Esophagus muscularis mucosa (tissue), 4 donors: ENCODE measurements at regions not wholly inside any gene's neighbourhood (a gene's known extent, or its start where the extent isn't known, plus 50 kb on each side); places are given as distances from the start of the nearest gene placed in this dataset.
A peak's percentile ranks its signal among the peaks of the same experiment; 100 is the strongest.

Source experiments
- DNase-seq: peaks from one replicate; pipeline ENCODE4 v3.0.0-alpha.2; 2017; ENCODE audit errors: extremely low spot score
- H3K27ac ChIP-seq, 4 donors: fragments of 200-600 bp; sonication (generic); replicated peaks in 1 of 4; 1 replicate in 3 of 4; 2 replicates in 1 of 4; pipeline ENCODE4 v1.5.1; 2016 to 2019; ENCODE audit warnings: mild to moderate bottlenecking in 1 of 4
- H3K27me3 ChIP-seq, 4 donors: fragments of 200-600 bp; sonication (generic); one replicate each; pipeline versions ENCODE4 v1.5.1 to v1.6.0; 2016 to 2019
- H3K36me3 ChIP-seq, 4 donors: fragments of 200-600 bp; sonication (generic); one replicate each; pipeline ENCODE4 v1.5.1; 2016 to 2019
- H3K4me1 ChIP-seq, 4 donors: fragments of 200-600 bp; sonication (generic); one replicate each; pipeline ENCODE4 v1.5.1; 2016 to 2019
- H3K4me3 ChIP-seq, 4 donors: fragments of 200-600 bp; sonication (generic); 1 replicate in 2 of 4; 2 replicates in 2 of 4; pipeline ENCODE4 v1.5.1; 2016 to 2019; ENCODE audit warnings: mild to moderate bottlenecking in 4 of 4, moderate library complexity in 1 of 4
- H3K9me3 ChIP-seq, 4 donors: fragments of 200-600 bp; sonication (generic); 1 replicate in 3 of 4; 2 replicates in 1 of 4; pipeline ENCODE4 v1.5.1; 2016 to 2019
- EP300 ChIP-seq: sonication (generic); formaldehyde crosslinking; IDR thresholded peaks from one replicate; pipeline ENCODE4 v1.6.1; 2017; ENCODE audit warnings: antibody characterized with exemption
- POLR2A ChIP-seq: fragments of 450-650 bp; IDR thresholded peaks from one replicate; pipeline ENCODE4 v1.6.1; 2017; ENCODE audit warnings: antibody characterized with exemption, moderate library complexity, mild to moderate bottlenecking, low read depth
- POLR2AphosphoS5 ChIP-seq, 2 donors: sonication (generic); formaldehyde crosslinking; IDR thresholded peaks; one replicate each; pipeline ENCODE4 v1.6.1; 2017; ENCODE audit warnings: antibody characterized with exemption in 2 of 2
- WGBS: methylation state at CpG from one replicate; pipeline ENCODE4 v1.1.5; 2018; 5-methylcytosine and 5-hydroxymethylcytosine counted together
- intact Hi-C: fragments of 100-400 bp; cut with DNase I; formaldehyde crosslinking; loops from one replicate; pipeline ENCODE4 v1.15.1; 2023
- TF ChIP-seq, protein P1 (sequence below), 3 experiments: fragments of 200-600 bp in 2 of 3; fragments of 450-650 bp in 1 of 3; sonication (generic) in 2 of 3; IDR thresholded peaks; one replicate each; pipeline ENCODE4 v1.5.1; 2017 to 2019; ENCODE audit warnings: antibody characterized with exemption in 3 of 3, mild to moderate bottlenecking in 2 of 3, moderate library complexity in 1 of 3

DNA sequence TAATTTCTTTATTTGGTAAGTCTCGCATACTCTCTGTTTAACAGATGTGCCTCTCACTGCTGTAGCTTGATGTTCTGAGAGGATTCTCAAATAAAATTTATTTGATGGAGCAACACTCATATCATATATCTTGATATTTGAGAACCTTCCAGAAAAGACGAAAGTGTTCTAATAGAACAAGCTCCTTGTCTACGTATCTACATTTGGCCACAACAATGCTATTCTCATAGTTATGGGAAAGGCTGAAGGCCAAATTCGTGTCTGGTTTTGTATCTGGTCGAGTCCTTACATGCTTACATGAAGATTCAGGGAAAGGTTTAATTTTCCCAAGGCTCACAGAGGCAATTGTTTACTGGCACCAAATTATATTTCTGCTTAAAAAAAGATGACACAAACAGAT, 186.7 kb upstream of the SLC38A2 start:
- TF ChIP-seq EP300, result no peak
- TF ChIP-seq POLR2A, result no peak
- TF ChIP-seq POLR2AphosphoS5 (IDR thresholded peaks at IDR 0.05), result no peak
- TF ChIP-seq, protein P1, sequence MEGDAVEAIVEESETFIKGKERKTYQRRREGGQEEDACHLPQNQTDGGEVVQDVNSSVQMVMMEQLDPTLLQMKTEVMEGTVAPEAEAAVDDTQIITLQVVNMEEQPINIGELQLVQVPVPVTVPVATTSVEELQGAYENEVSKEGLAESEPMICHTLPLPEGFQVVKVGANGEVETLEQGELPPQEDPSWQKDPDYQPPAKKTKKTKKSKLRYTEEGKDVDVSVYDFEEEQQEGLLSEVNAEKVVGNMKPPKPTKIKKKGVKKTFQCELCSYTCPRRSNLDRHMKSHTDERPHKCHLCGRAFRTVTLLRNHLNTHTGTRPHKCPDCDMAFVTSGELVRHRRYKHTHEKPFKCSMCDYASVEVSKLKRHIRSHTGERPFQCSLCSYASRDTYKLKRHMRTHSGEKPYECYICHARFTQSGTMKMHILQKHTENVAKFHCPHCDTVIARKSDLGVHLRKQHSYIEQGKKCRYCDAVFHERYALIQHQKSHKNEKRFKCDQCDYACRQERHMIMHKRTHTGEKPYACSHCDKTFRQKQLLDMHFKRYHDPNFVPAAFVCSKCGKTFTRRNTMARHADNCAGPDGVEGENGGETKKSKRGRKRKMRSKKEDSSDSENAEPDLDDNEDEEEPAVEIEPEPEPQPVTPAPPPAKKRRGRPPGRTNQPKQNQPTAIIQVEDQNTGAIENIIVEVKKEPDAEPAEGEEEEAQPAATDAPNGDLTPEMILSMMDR (IDR thresholded peaks at IDR 0.05), result no peak
- Histone ChIP-seq H3K4me3 (no peak overlapping the region), H3K9me3 (no peaks in the 10 kb centered on the region), H3K27ac (peak overlapping the region in 3 of 4 donors; percentile 2 to 22 (median 11)), H3K27me3 (no peaks in the 10 kb centered on the region), H3K4me1 (peaks cover 11 to 39% (median 21%) of the 10 kb centered on the region in 4 donors), H3K36me3 (no peaks in the 10 kb centered on the region)
- WGBS, result 64% methylated on average over 5 of the region's 5 CpGs
- no peak for DNase-seq
- intact Hi-C loops, result loop anchor here (10.0 kb wide), 1 partner anchor 175 kb away; no protein-coding TSS in a partner anchor

DNA sequence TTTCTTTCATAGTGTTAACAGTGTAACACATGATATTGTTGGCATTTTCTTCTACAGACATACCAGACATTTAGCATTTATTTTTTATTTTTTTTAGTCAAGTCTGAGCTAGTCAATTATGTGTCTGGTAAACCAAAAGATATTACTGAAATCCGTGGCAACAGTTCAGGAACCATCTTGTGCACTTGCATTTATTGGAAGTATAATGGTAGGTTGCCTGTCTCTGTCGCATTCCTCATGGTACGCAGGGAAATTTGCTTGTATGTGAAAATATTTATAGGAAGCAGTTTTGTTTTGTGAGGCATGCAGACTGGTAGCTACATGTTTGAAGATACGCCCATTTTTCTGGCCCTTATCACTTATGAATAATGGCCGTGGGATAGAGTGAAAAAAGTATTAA, 186.1 kb upstream of the SLC38A2 start:
- H3K27me3 ChIP-seq, result no peaks in the 10 kb centered on the region
- H3K4me3 ChIP-seq, result no peak overlapping the region
- DNase-seq, result no peak
- TF ChIP-seq POLR2AphosphoS5 (IDR thresholded peaks at IDR 0.05) (no peak), EP300 (no peak), POLR2A (no peak)
- TF ChIP-seq, protein P1 (IDR thresholded peaks at IDR 0.05), result no peak
- peak overlapping the region in 3 of 4 donors; percentile 11 to 23 (median 22) for H3K27ac ChIP-seq
- intact Hi-C loops, result loop anchor here (10.0 kb wide), 1 partner anchor 174 kb away; no protein-coding TSS in a partner anchor
- H3K4me1 ChIP-seq, result peaks cover 11 to 39% (median 21%) of the 10 kb centered on the region in 4 donors
- no peaks in the 10 kb centered on the region for H3K9me3 ChIP-seq
- H3K36me3 ChIP-seq, result no peaks in the 10 kb centered on the region
- WGBS, result 80% methylated on average over 5 of the region's 5 CpGs

DNA sequence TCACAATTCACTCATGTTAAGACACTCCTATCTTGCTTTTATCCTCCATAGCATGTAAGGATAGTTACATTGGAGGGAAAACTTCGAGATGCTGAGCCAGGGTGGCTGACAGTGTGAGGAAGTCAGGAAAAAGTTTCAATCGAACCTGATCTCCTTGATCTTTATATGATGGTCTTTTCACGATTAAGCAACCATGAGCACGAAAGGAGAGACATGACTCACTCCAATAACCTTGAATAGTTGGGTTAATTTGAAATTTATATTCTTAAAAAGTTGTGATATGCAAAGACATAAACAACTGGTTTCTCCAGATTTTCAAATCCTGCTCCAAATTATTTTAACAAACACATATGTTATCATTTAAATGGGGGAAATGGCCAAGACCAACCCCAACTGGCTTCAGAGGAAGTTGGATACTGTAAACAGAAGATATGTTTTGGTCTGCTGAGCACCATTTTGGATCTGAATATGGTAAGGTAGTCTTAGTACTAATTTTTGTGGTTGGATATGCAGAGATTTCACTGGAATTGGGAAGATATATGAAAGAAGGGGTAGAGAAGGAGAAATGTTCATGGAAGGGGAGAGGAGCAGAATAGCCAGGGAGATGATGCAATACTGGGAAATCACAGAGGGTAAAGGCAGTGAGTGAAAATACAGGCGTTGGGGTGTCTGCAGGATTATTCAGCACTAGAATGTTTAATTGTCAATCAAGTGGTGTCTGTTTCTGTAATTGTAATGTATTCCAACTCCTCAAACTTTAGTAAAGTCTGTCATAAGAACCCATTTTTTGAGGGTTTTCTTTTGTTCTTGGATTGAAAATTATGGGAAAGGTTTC, 185.2 kb upstream of the SLC38A2 start:
- no peak for DNase-seq
- Histone ChIP-seq H3K27me3 (no peaks in the 10 kb centered on the region), H3K4me1 (peaks cover 12 to 39% (median 23%) of the 10 kb centered on the region in 4 donors), H3K9me3 (no peaks in the 10 kb centered on the region), H3K27ac (peak overlapping the region in 3 of 4 donors; percentile 62 to 69 (median 64)), H3K36me3 (no peaks in the 10 kb centered on the region), H3K4me3 (no peak overlapping the region)
- 79% methylated on average over 5 of the region's 5 CpGs for WGBS
- TF ChIP-seq POLR2A (no peak), POLR2AphosphoS5 (IDR thresholded peaks at IDR 0.05) (no peak), EP300 (no peak)
- TF ChIP-seq, protein P1 (IDR thresholded peaks at IDR 0.05), result no peak
- intact Hi-C loops, result loop anchor here (10.0 kb wide), 1 partner anchor 173 kb away; no protein-coding TSS in a partner anchor

DNA sequence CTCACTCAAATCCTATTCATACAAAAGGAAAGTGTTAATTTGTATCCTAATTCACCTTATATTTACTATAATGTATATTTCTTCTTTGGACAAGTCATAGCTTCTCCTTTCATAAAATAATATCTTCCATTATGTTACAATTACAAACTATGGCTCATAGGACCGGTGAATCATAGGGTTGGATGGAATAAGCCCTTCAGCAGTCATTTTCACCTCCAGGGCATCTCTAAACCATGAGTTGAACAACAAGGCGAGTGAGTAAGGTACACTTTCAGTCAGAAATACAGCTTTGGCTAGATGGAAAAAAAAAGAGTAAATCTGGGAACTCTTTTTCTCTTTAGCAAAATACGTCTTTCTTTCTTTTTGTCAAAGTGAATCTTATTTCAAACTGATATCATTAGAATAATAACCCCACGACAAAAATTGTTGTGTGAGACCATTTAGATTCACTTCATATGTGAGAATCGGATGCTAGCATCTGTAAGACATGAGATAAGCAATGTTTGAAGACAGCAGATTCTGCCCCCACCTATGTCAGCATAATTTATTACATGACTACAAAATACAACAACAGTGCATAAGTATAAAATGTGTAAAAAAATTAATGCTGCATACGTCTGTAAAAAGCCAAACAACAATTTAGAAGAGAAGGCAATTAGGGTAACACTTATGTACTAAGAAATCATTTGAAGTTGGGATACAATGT, 184.4 kb upstream of the SLC38A2 start:
- Histone ChIP-seq H3K27me3 (no peaks in the 10 kb centered on the region), H3K9me3 (no peaks in the 10 kb centered on the region), H3K27ac (peak overlapping the region in 3 of 4 donors; percentile 62 to 69 (median 64)), H3K36me3 (no peaks in the 10 kb centered on the region), H3K4me1 (peaks cover 12 to 39% (median 23%) of the 10 kb centered on the region in 4 donors), H3K4me3 (no peak overlapping the region)
- 71% methylated on average over 6 of the region's 6 CpGs for WGBS
- DNase-seq, result no peak
- no peak for TF ChIP-seq POLR2A
- no peak for TF ChIP-seq EP300
- TF ChIP-seq POLR2AphosphoS5 (IDR thresholded peaks at IDR 0.05), result no peak
- TF ChIP-seq, protein P1 (IDR thresholded peaks at IDR 0.05), result no peak
- intact Hi-C loops, result loop anchor here (10.0 kb wide), 1 partner anchor 172 kb away; no protein-coding TSS in a partner anchor
